Parathyroid adenoma (tissue), 2 donors: ENCODE measurements at regions not wholly inside any gene's neighbourhood (a gene's known extent, or its start where the extent isn't known, plus 50 kb on each side); places are given as distances from the start of the nearest gene placed in this dataset.
"Not testable (repeated sequence)": the region's sequence is repeated elsewhere in the genome, so short reads cannot be mapped to it uniquely, and the experiment has no call there.

Experiments
- H2AFZ ChIP-seq: fragments of 300-600 bp; sonication (generic); one replicate; pipeline ENCODE4 v1.7.0; 2017; ENCODE audit warnings: antibody characterized with exemption, mild to moderate bottlenecking
- H3K27ac ChIP-seq: fragments of 300-600 bp; sonication (generic); one replicate; pipeline ENCODE4 v1.7.0; 2017
- H3K27me3 ChIP-seq: fragments of 300-600 bp; sonication (generic); one replicate; pipeline ENCODE4 v1.7.0; 2017; ENCODE audit warnings: low read length; ENCODE audit not compliant: control insufficient read depth, insufficient read depth
- H3K36me3 ChIP-seq: fragments of 300-600 bp; sonication (generic); one replicate; pipeline ENCODE4 v1.7.0; 2017; ENCODE audit warnings: low read length; ENCODE audit not compliant: control insufficient read depth, insufficient read depth
- H3K4me1 ChIP-seq: fragments of 300-600 bp; sonication (generic); one replicate; pipeline ENCODE4 v1.7.0; 2017; ENCODE audit warnings: control low read depth
- H3K4me2 ChIP-seq: fragments of 300-600 bp; sonication (generic); one replicate; pipeline ENCODE4 v1.7.0; 2017; ENCODE audit warnings: low read length
- H3K4me3 ChIP-seq: fragments of 300-600 bp; sonication (generic); one replicate; pipeline ENCODE4 v1.7.0; 2017; ENCODE audit warnings: low read depth, low read length
- H3K79me2 ChIP-seq: fragments of 300-600 bp; sonication (generic); one replicate; pipeline ENCODE4 v1.7.0; 2017; ENCODE audit warnings: control low read depth
- H3K9ac ChIP-seq: fragments of 300-600 bp; sonication (generic); one replicate; pipeline ENCODE4 v1.7.0; 2017; ENCODE audit warnings: mild to moderate bottlenecking
- H3K9me3 ChIP-seq: fragments of 300-600 bp; sonication (generic); one replicate; pipeline ENCODE4 v1.7.0; 2017; ENCODE audit warnings: low read length; ENCODE audit not compliant: control insufficient read depth
- TF ChIP-seq, protein P1 (sequence below): fragments of 300-600 bp; sonication (generic); IDR thresholded peaks from one replicate; pipeline ENCODE4 v1.7.0; 2017; ENCODE audit warnings: antibody characterized with exemption, mild to moderate bottlenecking
- donor health status: primary hyperparathyroidism.

DNA sequence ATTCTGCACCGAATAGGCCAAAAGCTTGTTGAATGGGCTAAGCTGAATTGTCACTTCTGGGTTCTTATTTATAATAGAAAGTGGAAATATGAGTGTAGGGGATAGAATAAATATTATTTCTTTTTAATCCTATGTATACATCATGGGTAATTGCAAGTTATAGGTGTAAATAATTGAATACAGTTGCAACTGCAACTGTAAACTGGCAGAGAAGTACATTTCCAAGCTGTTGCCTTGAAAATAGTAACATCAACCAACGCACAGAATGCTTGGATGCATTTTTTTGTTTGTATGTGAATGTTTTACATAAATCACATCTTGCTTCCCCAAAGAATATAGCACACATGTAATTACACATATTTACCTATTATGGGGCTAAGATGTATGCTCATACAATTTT, 234.1 kb downstream of the NNT start:
- Histone ChIP-seq H3K27ac (no peak overlapping the region), H3K9me3 (no peaks in the 10 kb centered on the region), H2AFZ (no peak overlapping the region), H3K4me3 (no peak overlapping the region), H3K4me2 (no peak overlapping the region), H3K27me3 (no peaks in the 10 kb centered on the region), H3K4me1 (no peaks in the 10 kb centered on the region), H3K36me3 (no peaks in the 10 kb centered on the region), H3K9ac (no peak overlapping the region), H3K79me2 (no peaks in the 10 kb centered on the region)
- TF ChIP-seq, protein P1, sequence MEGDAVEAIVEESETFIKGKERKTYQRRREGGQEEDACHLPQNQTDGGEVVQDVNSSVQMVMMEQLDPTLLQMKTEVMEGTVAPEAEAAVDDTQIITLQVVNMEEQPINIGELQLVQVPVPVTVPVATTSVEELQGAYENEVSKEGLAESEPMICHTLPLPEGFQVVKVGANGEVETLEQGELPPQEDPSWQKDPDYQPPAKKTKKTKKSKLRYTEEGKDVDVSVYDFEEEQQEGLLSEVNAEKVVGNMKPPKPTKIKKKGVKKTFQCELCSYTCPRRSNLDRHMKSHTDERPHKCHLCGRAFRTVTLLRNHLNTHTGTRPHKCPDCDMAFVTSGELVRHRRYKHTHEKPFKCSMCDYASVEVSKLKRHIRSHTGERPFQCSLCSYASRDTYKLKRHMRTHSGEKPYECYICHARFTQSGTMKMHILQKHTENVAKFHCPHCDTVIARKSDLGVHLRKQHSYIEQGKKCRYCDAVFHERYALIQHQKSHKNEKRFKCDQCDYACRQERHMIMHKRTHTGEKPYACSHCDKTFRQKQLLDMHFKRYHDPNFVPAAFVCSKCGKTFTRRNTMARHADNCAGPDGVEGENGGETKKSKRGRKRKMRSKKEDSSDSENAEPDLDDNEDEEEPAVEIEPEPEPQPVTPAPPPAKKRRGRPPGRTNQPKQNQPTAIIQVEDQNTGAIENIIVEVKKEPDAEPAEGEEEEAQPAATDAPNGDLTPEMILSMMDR, result no peak

GRCh38 chr5:43833961-43834360, 231.0 kb downstream of the NNT start:
- no peak overlapping the region for H3K9ac ChIP-seq
- TF ChIP-seq, protein P1, result no peak
- H3K4me2 ChIP-seq, result no peak overlapping the region
- H3K4me3 ChIP-seq, result no peak overlapping the region
- H2AFZ ChIP-seq, result no peak overlapping the region
- H3K4me1 ChIP-seq, result no peaks in the 10 kb centered on the region
- H3K27ac ChIP-seq, result no peak overlapping the region
- H3K79me2 ChIP-seq, result no peaks in the 10 kb centered on the region
- H3K27me3 ChIP-seq, result no peaks in the 10 kb centered on the region
- H3K9me3 ChIP-seq, result no peaks in the 10 kb centered on the region
- H3K36me3 ChIP-seq, result no peaks in the 10 kb centered on the region

DNA sequence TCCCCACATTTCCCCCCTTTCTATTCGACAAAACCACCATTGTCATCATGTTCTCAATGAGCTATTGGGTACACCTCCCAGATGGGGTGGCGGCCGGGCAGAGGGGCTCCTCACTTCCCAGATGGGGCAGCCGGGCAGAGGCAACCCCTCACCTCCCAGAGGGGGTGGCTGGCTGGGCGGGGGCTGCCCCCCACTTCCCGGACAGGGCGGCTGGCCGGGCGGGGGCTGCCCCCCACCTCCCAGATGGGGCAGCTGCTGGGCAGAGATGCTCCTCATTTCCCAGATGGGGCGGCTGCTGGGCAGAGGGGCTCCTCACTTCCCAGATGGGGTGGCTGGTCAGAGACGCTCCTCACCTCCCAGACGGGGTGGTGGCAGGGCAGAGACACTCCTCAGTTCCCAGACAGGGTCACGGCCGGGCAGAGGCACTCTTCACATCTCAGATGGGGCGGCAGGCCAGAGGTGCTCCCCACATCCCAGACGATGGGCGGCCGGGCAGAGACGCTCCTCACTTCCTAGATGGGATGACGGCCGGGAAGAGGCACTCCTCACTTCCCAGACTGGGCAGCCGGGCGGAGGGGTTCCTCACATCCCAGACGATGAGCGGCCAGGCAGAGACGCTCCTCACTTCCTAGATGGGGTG, 221.5 kb downstream of the NNT start:
- not testable (repeated sequence) for H3K79me2 ChIP-seq, H2AFZ ChIP-seq, H3K4me2 ChIP-seq, H3K27me3 ChIP-seq, H3K9ac ChIP-seq, H3K4me1 ChIP-seq, H3K27ac ChIP-seq, H3K36me3 ChIP-seq, H3K4me3 ChIP-seq, H3K9me3 ChIP-seq

GRCh38 chr5:43818394-43818793, 215.4 kb downstream of the NNT start:
- not testable (repeated sequence) for H3K4me3 ChIP-seq, H3K4me2 ChIP-seq, H3K9ac ChIP-seq, H3K9me3 ChIP-seq, H3K36me3 ChIP-seq, H3K79me2 ChIP-seq, H3K4me1 ChIP-seq, H2AFZ ChIP-seq, H3K27me3 ChIP-seq, H3K27ac ChIP-seq

GRCh38 chr5:43815497-43815896, 212.5 kb downstream of the NNT start:
- Histone ChIP-seq H3K9me3 (no peaks in the 10 kb centered on the region), H3K27ac (no peak overlapping the region), H3K9ac (no peak overlapping the region), H3K4me1 (no peaks in the 10 kb centered on the region), H2AFZ (no peak overlapping the region), H3K36me3 (no peaks in the 10 kb centered on the region), H3K79me2 (no peaks in the 10 kb centered on the region), H3K4me3 (no peak overlapping the region), H3K27me3 (no peaks in the 10 kb centered on the region), H3K4me2 (no peak overlapping the region)
- TF ChIP-seq, protein P1, result no peak

DNA sequence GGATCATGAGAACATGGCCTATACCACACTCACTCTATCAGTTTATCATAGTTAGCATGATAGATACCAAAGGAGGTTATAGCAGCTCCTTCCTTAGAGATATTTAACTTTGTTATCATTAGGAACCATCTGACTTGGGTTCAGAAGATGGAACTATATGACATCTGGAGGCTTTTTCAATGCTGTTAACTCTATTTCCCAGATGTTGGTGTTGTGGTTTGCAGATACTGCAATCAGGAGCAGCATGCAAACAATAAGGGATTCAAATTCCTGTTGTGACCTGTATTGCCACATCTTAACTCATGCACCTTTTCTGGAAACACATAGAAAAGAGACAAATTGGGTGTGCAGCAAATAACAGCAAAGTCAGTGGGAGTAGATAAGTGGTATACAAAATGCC, 201.7 kb downstream of the NNT start:
- TF ChIP-seq, protein P1, result no peak
- H3K36me3 ChIP-seq, result no peaks in the 10 kb centered on the region
- no peak overlapping the region for H3K9ac ChIP-seq
- no peak overlapping the region for H2AFZ ChIP-seq
- H3K4me3 ChIP-seq, result no peak overlapping the region
- H3K27ac ChIP-seq, result peak overlapping the region; percentile 27
- H3K79me2 ChIP-seq, result no peaks in the 10 kb centered on the region
- no peaks in the 10 kb centered on the region for H3K27me3 ChIP-seq
- H3K4me2 ChIP-seq, result no peak overlapping the region
- H3K4me1 ChIP-seq, result peaks cover 7% of the 10 kb centered on the region
- no peaks in the 10 kb centered on the region for H3K9me3 ChIP-seq
